HFF-Myc (cell line): ENCODE measurements at regions not wholly inside any gene's neighbourhood (a gene's known extent, or its start where the extent isn't known, plus 50 kb on each side); places are given as distances from the start of the nearest gene placed in this dataset.

ENCODE experiments used
- DNase-seq: peaks from one replicate; pipeline ENCODE4 v3.0.0-alpha.2; 2011; ENCODE audit warnings: low read depth; ENCODE audit errors: extremely low read depth
- H3K4me3 ChIP-seq: replicated peaks from 2 replicates; pipeline ENCODE4 v1.5.1; 2011; ENCODE audit warnings: low read depth, mild to moderate bottlenecking, control low read depth, low read length
- CTCF ChIP-seq: IDR thresholded peaks from 2 replicates; pipeline ENCODE4 v1.5.1; 2012; ENCODE audit warnings: mild to moderate bottlenecking, low read depth, low read length, control low read depth; ENCODE audit errors: missing control alignments

GRCh38 chr14:43877351-43877960, 629.6 kb downstream of the FSCB start:
- no peak for DNase-seq
- H3K4me3 ChIP-seq: no peak overlapping the region
- TF ChIP-seq CTCF: no peak

GRCh38 chr14:43872752-43873655, 634.1 kb downstream of the FSCB start:
- DNase-seq: no peak
- TF ChIP-seq CTCF: no peak
- no peak overlapping the region for H3K4me3 ChIP-seq

- DNase-seq: no peak
- H3K4me3 ChIP-seq: no peak overlapping the region
- no peak for TF ChIP-seq CTCF
These were observed 634.9 kb downstream of the FSCB start for GRCh38 chr14:43872222-43872621.

GRCh38 chr14:43858981-43859380, 648.1 kb downstream of the FSCB start:
- DNase-seq: no peak
- no peak for TF ChIP-seq CTCF
- H3K4me3 ChIP-seq: no peak overlapping the region

GRCh38 chr14:43855556-43855955, 651.5 kb downstream of the FSCB start:
- DNase-seq: no peak
- TF ChIP-seq CTCF: no peak
- no peak overlapping the region for H3K4me3 ChIP-seq

GRCh38 chr14:43853541-43853940, 653.5 kb downstream of the FSCB start:
- no peak for TF ChIP-seq CTCF
- DNase-seq: no peak
- H3K4me3 ChIP-seq: no peak overlapping the region
